ENCODE measurements at regions not wholly inside any gene's neighbourhood (a gene's known extent, or its start where the extent isn't known, plus 50 kb on each side); places are given as distances from the start of the nearest gene placed in this dataset.

GRCh38 chr10:131781791-131782190 lies 119.0 kb upstream of the PPP2R2D start:
- no peak for DNase-seq

- no peak for DNase-seq
These were observed 116.3 kb upstream of the PPP2R2D start for GRCh38 chr10:131784363-131785120.

DNA sequence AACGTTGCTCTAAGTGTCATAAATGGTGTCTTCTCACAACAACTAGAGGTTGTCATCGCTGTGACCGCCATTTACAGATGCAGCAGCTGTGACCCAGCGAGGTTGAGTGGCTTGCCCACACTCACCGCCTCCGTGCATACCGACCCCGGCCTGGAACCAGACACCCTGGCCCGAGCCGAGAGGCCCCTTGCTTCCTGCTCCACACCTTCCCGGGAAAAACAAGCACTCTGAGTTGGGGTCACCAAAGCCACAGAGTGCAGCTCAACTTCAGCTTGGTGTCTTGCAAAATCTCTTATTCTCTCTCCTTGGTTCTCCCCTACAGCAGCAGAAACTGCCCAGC lies 115.7 kb upstream of the PPP2R2D start:
- no peak for DNase-seq

- DNase-seq = peak; percentile 19
These were observed 113.8 kb upstream of the PPP2R2D start for GRCh38 chr10:131786756-131787605.

DNA sequence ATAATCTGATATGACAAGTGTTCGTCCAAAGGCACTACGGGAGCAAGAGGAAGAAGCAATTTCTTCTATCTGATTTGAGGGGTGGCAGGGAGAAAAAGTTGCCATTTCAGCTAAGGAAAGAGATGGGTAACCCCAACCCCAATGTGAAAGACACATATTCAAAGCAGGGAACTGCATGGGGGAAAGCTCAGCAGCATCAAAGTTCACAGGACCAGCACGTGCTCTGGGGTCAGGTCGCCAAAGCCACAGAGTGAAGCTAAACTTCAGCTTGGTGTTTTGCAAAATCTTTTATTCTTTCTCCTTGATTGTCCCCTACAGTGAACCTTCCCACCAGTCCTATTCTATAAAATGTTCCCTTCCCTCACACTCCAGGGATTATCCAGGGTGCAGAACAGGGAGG lies 112.8 kb upstream of the PPP2R2D start:
- no peak for DNase-seq

GRCh38 chr10:131788386-131788785 lies 112.4 kb upstream of the PPP2R2D start:
- no peak for DNase-seq

- DNase-seq = no peak
These were observed 111.3 kb upstream of the PPP2R2D start for GRCh38 chr10:131789516-131789915.

GRCh38 chr10:131790021-131790420 lies 110.8 kb upstream of the PPP2R2D start:
- no peak for DNase-seq

DNA sequence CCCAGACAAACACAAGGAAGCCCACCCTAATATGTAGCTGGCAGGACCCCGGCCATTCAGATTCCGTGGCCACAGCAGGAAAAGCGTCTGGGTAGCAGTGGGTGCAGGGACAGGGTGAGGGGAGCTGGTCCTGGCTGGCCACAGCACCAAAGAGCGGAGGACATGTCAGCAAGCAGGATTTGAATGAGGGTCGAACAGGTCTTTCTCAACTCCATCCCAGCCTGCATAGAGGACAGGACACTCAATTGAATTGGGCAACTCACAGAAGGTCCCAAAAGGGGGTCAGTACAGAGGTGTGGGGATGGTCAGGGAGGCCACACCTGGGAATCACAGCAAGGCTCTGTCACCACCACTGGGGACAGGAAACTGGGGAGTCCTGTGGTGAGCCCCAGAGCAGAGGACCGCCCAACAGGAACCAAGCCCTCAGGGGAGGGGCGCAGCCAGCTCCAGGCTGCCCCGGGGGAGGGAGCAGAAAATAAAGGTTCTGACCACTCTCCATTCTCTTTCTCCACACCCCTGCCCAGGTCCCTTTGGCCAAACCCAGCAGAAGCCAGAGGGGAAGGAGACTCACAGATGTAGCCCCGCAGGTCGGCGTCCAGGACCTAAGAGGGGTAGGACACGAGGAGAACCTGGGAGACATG lies 108.7 kb upstream of the PPP2R2D start:
- no peak for DNase-seq

- DNase-seq = no peak
These were observed 108.0 kb upstream of the PPP2R2D start for GRCh38 chr10:131792809-131793208.

- DNase-seq = no peak
These were observed 105.0 kb upstream of the PPP2R2D start for GRCh38 chr10:131795761-131796160.

GRCh38 chr10:131797626-131798025 lies 103.2 kb upstream of the PPP2R2D start:
- no peak for DNase-seq

- no peak for DNase-seq
These were observed 101.4 kb upstream of the PPP2R2D start for GRCh38 chr10:131799429-131799828.

DNA sequence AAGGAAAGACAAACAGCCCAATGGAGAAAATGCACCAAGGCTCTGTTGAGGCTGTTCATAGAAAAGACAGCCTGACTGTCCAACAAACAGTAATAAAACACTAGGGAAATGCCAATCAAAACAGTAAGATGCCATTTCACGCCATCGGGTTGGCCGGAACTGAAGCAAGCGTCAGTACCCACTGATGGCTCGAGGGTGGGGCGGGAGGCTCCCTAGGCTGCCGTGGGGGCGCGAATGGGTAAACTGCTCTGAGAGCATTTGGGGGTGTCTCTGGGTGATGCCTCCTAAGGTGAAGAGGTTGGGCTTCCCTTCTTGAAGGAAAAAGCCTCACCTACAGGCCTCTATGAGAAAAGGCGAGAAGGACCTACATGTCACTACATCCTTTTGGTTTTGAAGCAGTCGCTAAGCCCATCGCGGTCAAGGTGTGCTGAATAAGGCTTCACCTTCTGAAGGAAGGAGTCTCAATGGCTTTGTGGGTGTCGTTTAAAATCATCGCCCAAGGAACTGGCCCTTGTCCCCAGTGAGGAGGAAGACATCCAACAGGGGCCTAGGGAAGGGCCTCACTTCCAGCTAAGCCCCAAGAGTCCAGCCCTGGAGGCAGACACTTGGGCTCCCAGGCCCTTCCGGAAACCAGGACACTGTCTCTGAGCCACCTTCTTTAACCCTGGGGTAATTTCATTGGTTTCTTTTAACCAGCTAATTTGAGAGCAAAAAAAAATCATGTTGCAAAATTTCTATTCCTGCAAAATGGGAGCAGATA lies 98.5 kb upstream of the PPP2R2D start:
- no peak for DNase-seq

- DNase-seq = no peak
These were observed 97.8 kb upstream of the PPP2R2D start for GRCh38 chr10:131802996-131803395.

- DNase-seq = no peak
These were observed 96.9 kb upstream of the PPP2R2D start for GRCh38 chr10:131803860-131804425.

GRCh38 chr10:131804551-131805295 lies 96.1 kb upstream of the PPP2R2D start:
- DNase-seq = no peak

- DNase-seq = no peak
These were observed 95.1 kb upstream of the PPP2R2D start for GRCh38 chr10:131805696-131806095.

DNA sequence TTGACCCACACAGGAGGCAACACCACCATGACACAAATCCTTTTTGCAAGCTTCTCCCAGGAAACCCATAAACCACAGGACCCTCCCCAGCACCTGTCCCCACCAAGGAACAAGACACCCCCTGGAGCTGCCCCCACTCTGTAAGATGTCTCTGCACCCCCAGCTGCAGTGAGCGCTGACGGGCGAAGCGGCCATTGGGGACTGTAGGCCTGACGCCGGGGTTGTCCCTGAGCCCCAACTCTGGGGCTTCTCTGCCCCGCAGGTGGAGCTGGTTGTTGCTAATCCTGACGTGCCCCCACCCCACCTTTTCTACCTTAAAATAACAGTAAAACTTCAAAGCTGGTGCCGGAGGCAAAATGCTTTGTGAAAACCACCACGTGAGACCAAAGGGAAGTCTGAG lies 94.7 kb upstream of the PPP2R2D start:
- no peak for DNase-seq

DNA sequence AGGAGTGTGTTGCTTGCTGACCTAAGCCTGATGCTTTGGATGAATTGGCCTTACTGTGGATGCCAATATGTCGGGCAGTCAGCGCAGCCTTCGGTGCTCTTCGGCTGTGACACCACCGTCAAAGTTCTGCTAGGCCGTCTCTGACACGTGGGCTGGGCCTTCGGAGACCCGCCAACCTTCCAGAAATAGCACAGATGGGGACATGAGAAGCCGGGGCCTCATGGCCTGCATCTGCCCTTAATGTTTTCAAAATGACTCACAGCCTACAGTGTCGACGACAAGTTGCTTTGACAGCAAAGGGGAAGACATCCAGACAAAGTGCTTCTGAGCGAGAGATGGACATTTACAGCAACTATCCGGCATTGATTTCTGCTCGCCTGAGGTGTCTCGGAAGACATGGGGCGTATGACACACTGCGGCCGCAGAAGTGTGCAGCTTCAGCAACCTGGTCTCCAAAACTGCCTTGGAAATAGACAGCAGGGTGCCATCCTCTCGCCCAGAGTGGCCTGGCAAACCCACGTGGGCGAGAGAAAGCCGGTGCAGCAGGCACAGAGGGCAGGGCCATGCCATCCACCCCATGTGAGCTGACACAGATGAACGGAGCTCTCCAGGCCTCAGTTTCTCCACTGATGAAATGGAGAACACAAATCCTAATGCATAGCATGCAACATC lies 94.0 kb upstream of the PPP2R2D start:
- no peak for DNase-seq

DNA sequence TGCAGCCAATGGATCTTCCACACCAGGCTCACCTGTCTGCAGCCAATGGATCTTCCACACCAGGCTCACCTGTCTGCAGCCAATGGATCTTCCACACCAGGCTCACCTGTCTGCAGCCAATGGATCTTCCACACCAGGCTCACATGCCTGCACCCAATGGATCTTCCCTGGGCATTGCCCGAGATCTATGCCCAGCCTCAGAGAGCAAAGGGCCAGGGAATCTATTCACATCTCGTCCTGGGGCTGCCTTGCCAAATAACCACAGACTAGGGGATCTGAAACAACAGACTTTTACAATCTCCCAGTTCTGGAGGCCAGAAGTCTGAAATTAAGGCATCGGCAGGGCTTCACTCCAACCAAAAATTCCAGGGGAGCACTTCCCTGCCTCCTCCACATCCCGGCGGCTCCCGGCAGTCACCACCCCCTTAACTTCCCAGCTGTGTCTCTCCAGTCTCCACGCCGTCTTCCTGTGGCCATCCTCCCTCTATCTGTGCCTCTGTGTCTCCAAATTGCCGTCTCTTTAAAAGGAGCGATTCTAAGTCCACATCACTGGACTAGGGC lies 92.4 kb upstream of the PPP2R2D start:
- DNase-seq = no peak

Measured in KG1 (cell line).